HPDE6-E6E7 (cell line): ENCODE measurements at regions not wholly inside any gene's neighbourhood (a gene's known extent, or its start where the extent isn't known, plus 50 kb on each side); places are given as distances from the start of the nearest gene placed in this dataset.
A peak's percentile ranks its signal among the peaks of the same experiment; 100 is the strongest.

Source experiments
- DNase-seq: peaks from one replicate; pipeline ENCODE4 v3.0.0; 2011; ENCODE audit warnings: missing footprints; ENCODE audit errors: extremely low spot score

DNA sequence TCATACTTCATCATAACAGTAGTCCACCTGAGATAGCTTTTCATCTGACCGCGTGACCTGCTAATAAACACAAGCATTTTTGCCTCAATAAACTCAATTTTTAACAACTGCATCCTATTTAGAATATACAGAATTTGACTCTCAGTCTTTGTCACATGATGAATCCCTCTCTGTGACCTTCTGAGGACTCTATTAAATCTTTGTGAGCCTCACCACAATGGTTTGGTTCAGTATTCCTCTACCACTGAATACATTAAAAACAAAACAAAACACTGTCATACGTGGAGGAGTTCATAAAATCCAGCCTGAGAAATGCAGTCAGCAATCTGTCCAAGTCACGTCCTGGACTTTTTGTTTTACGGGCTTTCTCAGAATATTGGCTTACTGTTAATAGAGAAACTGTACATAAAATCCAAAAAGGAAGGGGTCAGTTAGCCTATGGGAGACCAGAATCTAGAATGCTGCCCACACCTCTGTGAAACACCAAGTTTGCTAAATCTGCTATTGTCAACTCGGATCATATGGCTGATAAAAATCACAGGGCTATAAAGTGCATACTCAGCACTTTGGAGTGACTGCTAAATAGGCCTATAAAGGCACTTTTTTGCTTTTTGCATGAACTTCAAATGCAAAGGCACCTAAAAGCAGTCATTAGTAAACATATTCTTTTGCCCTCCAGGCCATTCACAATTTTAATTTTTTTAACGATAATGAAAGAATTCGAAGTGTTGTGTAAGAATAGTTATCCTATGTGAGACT lies 190.3 kb upstream of the HDDC2 start:
- DNase-seq: no peak

- DNase-seq: no peak
These were observed 196.8 kb upstream of the HDDC2 start for GRCh38 chr6:125498606-125499005.

- DNase-seq: no peak
These were observed 197.8 kb upstream of the HDDC2 start for GRCh38 chr6:125499535-125499934.

DNA sequence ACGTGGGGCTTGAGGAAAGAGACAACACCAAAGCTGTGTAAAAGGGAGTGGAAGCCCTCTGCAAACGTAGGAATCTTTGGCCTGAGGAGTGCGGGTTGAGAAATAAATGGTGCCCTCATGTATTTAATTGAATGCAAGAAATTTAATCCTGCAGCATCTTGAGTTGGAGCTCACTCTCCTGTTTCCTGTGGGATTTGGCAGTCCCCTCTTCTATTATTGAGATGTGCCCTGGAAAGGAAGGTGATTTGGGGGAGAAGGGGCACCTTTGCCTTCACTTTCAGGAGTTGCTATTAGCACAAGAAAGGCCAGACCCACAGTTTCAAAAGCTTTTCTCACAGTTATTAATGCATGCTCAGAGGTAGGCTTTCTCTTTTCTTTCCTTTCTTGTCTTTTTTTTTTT lies 201.4 kb upstream of the HDDC2 start:
- DNase-seq: no peak

- no peak for DNase-seq
These were observed 206.4 kb upstream of the HDDC2 start for GRCh38 chr6:125507987-125508655.

GRCh38 chr6:125508793-125509192 lies 207.0 kb upstream of the HDDC2 start:
- no peak for DNase-seq

GRCh38 chr6:125509477-125509876 lies 207.7 kb upstream of the HDDC2 start:
- DNase-seq: no peak

DNA sequence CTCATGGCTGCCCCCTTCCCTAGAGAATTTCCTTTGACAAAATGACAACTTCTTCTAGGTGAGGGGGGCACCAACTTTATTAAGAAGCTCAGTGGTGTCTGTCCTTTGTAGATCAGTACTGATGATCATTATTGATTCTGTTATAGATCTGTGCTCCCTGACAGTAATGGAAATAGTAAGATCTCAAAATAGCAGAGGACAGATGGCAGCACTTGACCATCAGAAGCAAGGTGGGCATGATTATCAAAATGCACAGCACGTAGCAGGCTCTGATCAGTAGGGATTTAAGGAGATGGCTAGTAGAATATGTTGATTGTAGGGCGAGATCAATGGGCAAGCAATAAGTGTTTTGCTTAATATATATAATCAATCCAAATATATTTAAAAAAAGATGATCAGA lies 208.6 kb upstream of the HDDC2 start:
- DNase-seq: no peak

GRCh38 chr6:125511809-125512396 lies 210.1 kb upstream of the HDDC2 start:
- DNase-seq: no peak

GRCh38 chr6:125512621-125513020 lies 210.9 kb upstream of the HDDC2 start:
- DNase-seq: peak; percentile 17

- no peak for DNase-seq
These were observed 212.2 kb upstream of the HDDC2 start for GRCh38 chr6:125513978-125514377.

GRCh38 chr6:125516644-125517043 lies 214.9 kb upstream of the HDDC2 start:
- DNase-seq: no peak

- no peak for DNase-seq
These were observed 217.6 kb upstream of the HDDC2 start for GRCh38 chr6:125519367-125519766.

- DNase-seq: no peak
These were observed 222.6 kb upstream of the HDDC2 start for GRCh38 chr6:125524356-125524755.

- no peak for DNase-seq
These were observed 223.3 kb upstream of the HEY2 start for GRCh38 chr6:125526007-125526720.

DNA sequence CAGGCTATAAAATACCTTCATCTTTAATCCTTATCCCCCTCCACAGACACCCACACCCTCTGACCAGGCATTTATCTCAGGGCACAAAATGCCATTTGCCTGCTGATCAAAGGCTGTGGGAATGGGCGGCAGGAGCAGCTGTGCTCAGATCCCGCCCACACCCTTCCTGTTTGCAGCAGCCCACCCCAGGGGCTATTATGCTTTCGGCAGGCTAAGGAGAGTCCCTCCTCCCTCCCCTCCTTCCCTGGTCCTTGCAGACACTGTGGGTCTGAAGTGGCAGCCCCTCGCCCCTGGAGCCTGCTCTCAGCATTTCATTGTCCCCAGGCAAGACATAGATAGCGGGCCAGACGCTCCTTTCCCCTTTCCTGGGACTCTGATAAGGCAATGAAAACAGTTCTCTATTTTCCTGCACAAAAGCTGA lies 220.8 kb upstream of the HEY2 start:
- DNase-seq: no peak

- DNase-seq: no peak
These were observed 220.4 kb upstream of the HEY2 start for GRCh38 chr6:125529061-125529460.

GRCh38 chr6:125533710-125534397 lies 215.6 kb upstream of the HEY2 start:
- DNase-seq: no peak

DNA sequence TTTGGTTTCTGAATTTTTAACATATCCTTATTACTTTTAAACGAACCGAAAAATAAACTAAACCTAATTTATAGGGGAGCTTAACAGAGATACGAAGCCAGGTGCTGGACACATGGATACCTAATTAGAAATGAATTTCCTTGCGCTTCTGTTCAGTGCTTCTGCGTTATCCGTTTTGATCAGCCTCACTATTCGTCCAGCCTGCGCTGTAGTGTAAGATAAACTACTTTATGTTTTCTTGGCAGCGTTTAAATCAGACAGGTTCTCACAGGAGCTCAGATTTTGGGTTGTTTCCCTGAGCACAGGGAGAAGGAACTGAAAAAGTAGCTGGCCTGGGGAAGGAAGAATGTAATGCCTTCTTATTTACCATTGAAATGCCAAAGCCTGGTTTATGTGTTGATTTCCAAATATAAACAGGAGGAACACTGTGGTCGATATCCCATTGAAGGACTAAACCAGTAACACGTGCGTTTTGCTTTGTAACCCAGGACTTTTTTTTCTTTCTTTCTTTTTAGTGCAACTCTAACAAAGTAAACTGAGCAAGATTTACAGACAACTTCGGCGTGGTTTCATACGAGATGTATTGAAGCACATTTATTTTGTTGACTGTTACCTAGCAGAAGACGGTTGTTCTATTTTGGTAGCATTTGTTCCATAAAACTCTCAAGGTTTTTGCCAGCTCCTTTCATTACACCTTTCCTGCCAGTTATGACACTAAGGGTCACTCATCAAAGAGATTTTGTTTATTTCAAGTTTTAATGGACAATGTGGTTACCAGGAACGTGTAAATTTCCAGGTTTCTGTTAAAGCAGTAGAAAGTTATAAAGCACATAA lies 214.8 kb upstream of the HEY2 start:
- DNase-seq: no peak

DNA sequence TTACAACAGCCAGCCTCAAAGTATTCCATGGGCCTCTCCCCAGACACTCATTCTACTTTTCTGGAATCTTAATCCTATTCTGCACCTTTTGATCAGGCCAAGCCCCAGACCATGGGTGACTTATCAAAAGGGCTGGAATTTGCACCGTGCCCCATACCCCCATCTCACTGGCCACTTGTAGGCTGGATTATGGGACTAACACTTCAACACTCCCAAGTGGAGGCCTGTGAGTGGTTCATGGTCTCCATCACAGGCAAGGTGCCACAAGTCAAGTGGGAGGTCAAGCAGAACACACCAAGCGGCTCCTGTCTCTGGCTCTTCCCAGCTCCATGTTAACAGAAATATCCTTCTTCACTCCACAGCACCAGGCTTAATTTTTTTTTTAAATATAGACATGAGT lies 212.3 kb upstream of the HEY2 start:
- DNase-seq: no peak

DNA sequence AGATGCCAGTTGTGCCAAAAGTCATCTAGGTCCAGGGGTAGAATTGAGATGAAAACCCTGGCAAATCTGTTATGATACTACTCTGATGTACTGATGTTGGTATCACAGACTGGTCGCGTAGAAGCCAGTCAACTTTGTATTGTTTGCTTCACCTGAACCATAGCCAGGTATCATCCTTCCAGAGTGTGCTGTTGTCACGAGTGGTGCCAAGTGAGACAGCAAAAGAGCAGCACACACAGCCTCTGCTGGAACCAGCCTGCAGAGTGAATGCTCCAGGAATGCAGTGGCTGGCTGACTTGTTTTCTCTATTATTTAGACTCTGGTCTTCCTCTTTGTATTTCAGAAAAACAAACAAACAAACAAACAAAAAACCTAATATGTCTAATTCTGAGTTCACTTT lies 209.5 kb upstream of the HEY2 start:
- DNase-seq: no peak
